ENCODE measurements at regions not wholly inside any gene's neighbourhood (a gene's known extent, or its start where the extent isn't known, plus 50 kb on each side); places are given as distances from the start of the nearest gene placed in this dataset.

DNA sequence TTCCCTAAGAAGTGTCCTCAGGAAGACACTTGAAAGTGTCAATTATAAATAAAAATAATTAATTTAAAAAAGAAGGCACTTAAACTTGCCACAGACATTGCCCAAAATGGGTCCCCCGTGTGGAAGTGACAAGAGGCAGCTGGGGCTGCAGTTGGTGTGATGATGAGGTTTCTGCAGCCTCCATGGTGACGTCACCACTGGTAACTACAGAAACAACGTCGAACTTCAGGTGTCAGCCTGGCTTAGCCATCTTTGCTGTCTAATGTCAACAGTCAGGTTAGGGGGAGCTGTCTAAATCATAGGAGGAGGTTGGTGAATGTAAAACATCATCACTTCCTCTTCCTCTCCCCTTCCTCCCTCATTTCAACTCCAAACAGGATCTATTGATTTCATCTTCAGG is 328.6 kb downstream of the MN1 start:
- DNase-seq (ENCODE audit: low read depth in 2 of 2), result no peak

- no peak for DNase-seq (ENCODE audit: low read depth in 2 of 2)
Observed at GRCh38 chr22:27473533-27473932, 328.0 kb downstream of the MN1 start.

DNA sequence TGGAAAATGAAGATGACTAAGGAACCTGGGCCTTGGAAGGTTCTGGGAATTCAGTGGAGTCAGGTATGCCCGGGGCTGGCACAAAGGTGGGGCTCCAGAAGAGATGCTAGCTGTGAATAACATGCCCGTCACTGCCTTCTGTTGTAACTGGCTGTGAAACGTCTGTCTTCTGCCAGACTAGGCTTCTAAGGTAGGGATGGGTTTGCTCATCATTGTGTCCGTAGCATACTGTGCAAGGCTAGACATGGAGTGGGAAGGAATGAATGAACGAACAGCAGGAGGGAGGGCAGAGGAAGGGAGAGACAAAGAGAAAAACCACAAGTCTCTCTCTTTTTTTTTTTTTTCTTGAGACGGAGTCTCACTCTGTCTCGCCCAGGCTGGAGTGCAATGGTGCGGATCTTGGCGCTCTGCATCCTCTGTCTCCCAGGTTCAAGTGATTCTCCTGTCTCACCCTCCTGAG is 327.4 kb downstream of the MN1 start:
- DNase-seq (ENCODE audit: low read depth in 2 of 2), result no peak

GRCh38 chr22:27474711-27475547 is 326.6 kb downstream of the MN1 start:
- no peak for DNase-seq (ENCODE audit: low read depth in 2 of 2)

DNA sequence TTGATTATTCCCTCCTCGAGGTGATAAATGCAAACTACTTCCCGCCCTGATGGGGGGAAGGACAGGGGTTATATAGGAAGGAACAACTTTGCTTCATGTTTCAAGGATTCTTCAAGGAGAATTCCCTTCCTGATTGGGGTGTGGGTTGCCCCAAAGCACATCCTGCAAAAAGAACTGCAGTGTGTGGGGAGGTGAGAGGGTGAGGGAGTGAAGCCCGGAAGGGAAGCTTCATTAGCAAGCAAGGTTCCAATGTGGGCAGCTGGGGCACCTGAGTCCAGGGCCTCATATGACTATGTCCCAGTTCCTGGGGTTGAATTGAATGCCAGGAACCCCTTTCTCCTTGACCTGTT is 326.0 kb downstream of the MN1 start:
- no peak for DNase-seq (ENCODE audit: low read depth in 2 of 2)

- DNase-seq (ENCODE audit: low read depth in 2 of 2), result no peak
Observed at GRCh38 chr22:27476318-27476717, 325.2 kb downstream of the MN1 start.

DNA sequence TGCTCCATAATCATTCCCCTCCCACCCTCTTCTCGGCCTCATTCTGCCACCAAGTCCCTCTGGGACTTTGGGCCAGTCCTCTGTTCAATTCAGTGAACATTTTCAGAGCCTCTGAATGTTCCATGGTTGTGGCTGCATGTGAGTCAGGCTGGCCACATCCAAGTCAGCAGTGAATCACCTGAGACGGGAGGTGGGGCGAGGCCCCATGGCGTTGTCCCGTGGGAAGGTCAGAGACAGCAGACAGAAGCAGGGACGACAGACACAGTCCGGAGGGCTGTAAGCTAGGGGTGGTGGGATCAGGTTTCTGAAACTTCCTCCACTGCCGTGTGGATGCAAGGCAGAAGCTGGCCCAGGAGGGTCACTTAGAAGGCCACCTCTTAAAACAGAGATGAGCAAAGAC is 324.8 kb downstream of the MN1 start:
- no peak for DNase-seq (ENCODE audit: low read depth in 2 of 2)

GRCh38 chr22:27477171-27477570 is 324.4 kb downstream of the MN1 start:
- DNase-seq (ENCODE audit: low read depth in 2 of 2), result no peak

GRCh38 chr22:27480487-27480886 is 321.1 kb downstream of the MN1 start:
- DNase-seq (ENCODE audit: low read depth in 2 of 2), result no peak

GRCh38 chr22:27482402-27482801 is 319.2 kb downstream of the MN1 start:
- no peak for DNase-seq (ENCODE audit: low read depth in 2 of 2)

DNA sequence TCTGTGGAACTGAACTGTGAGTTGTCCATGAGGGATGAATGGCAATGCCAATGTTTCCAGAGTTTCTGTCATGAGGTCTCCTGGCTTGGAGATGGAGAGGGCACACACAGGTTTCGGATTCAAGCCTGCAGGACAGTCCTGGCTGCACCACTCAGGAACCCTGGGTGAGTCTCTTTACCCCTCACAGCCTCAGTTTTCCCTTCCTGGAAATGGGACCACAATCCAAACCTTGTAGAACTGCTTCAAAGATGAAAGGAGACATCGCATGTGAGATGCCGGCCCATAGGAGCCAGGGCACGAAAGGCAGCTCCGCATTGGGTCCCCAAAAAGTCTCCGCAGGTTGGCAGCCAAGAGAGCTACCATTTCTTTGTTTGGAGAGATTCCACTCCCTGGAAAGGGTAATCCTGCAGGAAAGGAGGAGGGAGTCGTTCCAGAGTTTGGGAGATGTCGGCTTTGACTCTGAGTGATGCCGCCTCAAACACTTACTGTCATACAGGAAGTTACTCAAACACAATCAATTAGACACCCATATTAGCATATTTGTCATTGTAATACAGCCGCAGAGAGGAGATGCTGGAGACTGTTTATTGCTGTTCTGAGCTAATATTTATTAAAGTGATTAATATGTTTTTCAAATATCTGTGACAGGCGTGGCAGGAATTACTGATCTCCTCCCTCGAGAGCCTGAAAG is 318.3 kb downstream of the MN1 start:
- no peak for DNase-seq (ENCODE audit: low read depth in 2 of 2)

- no peak for DNase-seq (ENCODE audit: low read depth in 2 of 2)
Observed at GRCh38 chr22:27485842-27486241, 315.7 kb downstream of the MN1 start.

- DNase-seq (ENCODE audit: low read depth in 2 of 2), result no peak
Observed at GRCh38 chr22:27487600-27488452, 313.7 kb downstream of the MN1 start.

DNA sequence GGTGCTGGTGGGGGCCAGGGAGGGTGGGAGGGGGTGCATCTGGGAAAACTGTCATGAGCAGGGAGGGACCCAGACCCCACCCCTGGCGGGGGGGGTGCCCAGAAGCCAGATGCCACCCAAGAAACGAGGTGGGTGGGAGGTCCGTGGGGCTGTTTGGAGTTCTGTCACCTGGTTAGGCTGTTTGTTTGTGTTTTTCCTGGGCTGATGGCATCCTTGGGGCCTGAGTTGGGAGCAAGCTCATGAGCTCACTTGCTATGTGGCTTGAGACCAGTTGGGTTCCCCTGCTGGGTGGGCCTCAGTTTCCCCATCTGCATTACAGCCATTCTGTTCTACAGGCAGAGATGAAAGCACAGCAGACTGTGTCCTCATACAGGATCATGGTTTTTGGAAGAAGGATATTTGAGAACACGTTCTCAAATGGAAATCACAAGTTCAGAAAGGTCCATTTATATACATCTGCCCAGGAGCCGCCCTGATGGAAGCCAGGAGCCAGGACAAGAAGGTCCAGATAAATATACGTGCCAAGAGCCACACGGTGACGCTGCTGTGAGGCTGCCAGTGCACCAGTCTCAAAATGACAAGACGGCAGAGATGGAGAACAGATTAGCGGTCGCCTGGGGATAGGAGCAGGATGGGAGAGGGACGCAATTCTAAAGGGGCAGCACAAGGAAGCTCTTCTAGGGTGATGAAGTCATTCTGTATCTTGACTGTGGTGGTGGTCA is 312.9 kb downstream of the MN1 start:
- DNase-seq (ENCODE audit: low read depth in 2 of 2), result no peak

DNA sequence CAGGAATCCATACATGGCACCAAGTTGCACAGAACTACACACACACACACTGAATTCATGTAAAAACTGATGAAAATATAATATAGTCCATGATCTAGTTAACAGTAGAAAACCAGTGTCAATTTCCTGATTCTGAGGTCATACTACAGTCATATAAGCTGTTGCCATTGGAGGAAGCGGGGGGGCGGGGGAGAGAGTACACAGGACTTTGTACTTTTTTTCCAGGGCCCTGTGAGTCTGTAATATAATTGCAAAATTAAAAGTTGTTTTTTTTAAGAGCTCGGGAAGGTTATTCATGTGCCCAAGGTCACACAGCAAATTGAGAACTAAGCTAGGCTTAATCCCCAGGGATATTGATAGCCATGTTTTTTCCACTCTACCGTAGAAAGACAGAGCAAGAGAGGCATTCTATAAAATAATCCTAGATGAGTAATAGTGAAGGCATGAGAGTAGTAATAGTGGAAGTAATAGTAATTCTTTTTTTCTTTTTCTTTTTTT is 312.3 kb downstream of the MN1 start:
- DNase-seq (ENCODE audit: low read depth in 2 of 2), result no peak

- no peak for DNase-seq (ENCODE audit: low read depth in 2 of 2)
Observed at GRCh38 chr22:27490080-27490479, 311.5 kb downstream of the MN1 start.

DNA sequence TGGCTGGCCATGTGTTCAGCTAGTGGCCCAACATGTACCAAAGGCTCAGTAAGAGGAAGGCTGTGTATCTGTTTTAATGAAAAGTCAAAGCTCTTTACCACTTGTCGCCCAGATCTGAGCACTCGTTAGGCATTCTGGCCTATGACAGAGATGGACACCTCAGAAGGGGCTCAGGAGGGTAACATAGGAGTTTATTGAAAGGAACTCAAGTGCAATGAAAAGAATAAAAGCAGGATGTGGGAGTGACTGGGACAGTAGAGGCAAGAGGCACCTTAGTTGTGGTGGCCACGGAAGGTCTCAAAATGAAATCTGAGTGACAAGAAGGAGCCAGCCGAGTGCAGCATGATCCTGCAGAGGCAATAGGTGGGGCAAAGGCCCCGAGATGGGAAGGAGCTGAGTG is 309.7 kb downstream of the MN1 start:
- DNase-seq (ENCODE audit: low read depth in 2 of 2), result no peak

- no peak for DNase-seq (ENCODE audit: low read depth in 2 of 2)
Observed at GRCh38 chr22:27492566-27493201, 308.9 kb downstream of the MN1 start.

- DNase-seq (ENCODE audit: low read depth in 2 of 2), result no peak
Observed at GRCh38 chr22:27493796-27494195, 307.8 kb downstream of the MN1 start.

DNA sequence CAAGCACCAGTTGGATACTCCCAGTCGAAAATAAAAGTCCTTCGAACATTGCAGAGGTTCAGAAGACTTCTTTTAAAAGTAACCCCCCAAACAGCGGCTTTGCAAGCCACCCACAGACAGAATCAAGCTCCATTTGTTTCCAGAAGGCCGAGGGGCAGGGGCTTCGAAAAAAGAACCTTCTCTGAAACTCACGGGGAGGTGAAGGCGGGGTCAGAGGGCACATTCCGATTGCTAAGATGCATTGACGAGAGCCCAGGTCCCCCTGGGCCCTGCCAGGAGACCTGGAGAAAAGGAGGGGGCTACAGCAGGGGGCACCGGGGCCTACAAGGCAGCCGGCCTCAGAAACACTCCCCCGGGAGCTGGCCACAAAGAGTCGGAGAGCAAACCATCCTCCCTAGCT is 306.8 kb downstream of the MN1 start:
- no peak for DNase-seq (ENCODE audit: low read depth in 2 of 2)

DNA sequence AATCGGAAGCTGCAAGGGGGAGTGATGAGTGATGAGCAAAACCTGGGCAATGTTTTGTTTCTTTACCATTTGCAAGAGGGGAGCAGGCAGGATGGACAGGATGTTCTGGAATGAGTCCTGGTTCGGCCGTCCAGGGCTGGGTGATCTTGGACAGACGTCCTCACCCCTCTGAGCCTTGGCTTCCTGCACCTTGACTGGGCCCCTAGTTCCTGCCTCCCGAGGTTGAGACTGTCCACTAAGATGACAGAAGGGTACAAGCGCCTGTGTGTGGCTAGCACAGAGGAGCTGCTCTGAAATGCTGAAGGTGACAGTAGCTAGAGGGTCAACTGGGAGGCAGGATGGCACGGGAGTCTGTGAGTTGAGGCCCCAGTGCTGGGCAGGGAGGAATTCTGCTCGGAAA is 306.2 kb downstream of the MN1 start:
- no peak for DNase-seq (ENCODE audit: low read depth in 2 of 2)

All from stimulated activated CD4-positive, alpha-beta T cell treated with anti-CD3 and anti-CD28 coated beads, Interleukin-1b, Interleukin-23, amount 100 ng/mL, for 4 hours (primary cell).